GM12878 (cell line): ENCODE measurements at regions not wholly inside any gene's neighbourhood (a gene's known extent, or its start where the extent isn't known, plus 50 kb on each side); places are given as distances from the start of the nearest gene placed in this dataset.

ENCODE experiments used
- CREB1 ChIP-seq: IDR thresholded peaks from 2 replicates; pipeline ENCODE4 v1.6.1; 2012; ENCODE audit warnings: low read depth, mild to moderate bottlenecking, inconsistent platforms
- CTCF ChIP-seq, 3 experiments: IDR thresholded peaks in 2 of 3; conservative IDR thresholded peaks in 1 of 3; 2 replicates each; pipeline ENCODE4 v1.5.1; 2011; ENCODE audit warnings: low read depth in 3 of 3, low read length in 3 of 3, mild to moderate bottlenecking in 3 of 3, control low read depth in 2 of 3, moderate library complexity in 2 of 3, inconsistent platforms in 1 of 3, mixed read lengths in 1 of 3; ENCODE audit not compliant: control insufficient read depth in 2 of 3, insufficient read depth in 1 of 3; ENCODE audit errors: extremely low read depth in 1 of 3
- CUX1 ChIP-seq: IDR thresholded peaks from 2 replicates; pipeline ENCODE4 v1.6.1; 2012; ENCODE audit warnings: improper control_type of control experiment, low read depth, low read length; ENCODE audit not compliant: insufficient replicate concordance
- EP300 ChIP-seq, 2 experiments: fragments of 150-350 bp in 1 of 2; IDR thresholded peaks; 2 replicates each; pipeline ENCODE4 v1.6.1; 2011 to 2012; ENCODE audit warnings: low read depth in 2 of 2, low read length in 2 of 2, borderline replicate concordance in 1 of 2, improper control_type of control experiment in 1 of 2, inconsistent platforms in 1 of 2; ENCODE audit not compliant: control insufficient read depth in 1 of 2
- HDGF ChIP-seq: fragments of 450-650 bp; IDR thresholded peaks from 2 replicates; pipeline ENCODE4 v1.6.1; 2016; ENCODE audit warnings: antibody characterized with exemption
- JUND ChIP-seq: IDR thresholded peaks from 2 replicates; pipeline ENCODE4 v1.6.1; 2012; ENCODE audit warnings: low read depth, mild to moderate bottlenecking, low read length, improper control_type of control experiment, moderate library complexity
- MAX ChIP-seq: IDR thresholded peaks from 2 replicates; pipeline ENCODE4 v1.6.1; 2012; ENCODE audit warnings: low read depth, low read length, improper control_type of control experiment
- POLR2AphosphoS2 ChIP-seq: IDR thresholded peaks from 2 replicates; pipeline ENCODE4 v1.6.1; 2011; ENCODE audit warnings: low read depth, mild to moderate bottlenecking, low read length, improper control_type of control experiment, moderate library complexity
- RAD21 ChIP-seq: IDR thresholded peaks from 2 replicates; pipeline ENCODE4 v1.6.1; 2011; ENCODE audit warnings: mild to moderate bottlenecking, low read depth, low read length, moderate library complexity; ENCODE audit not compliant: insufficient read depth
- SMC3 ChIP-seq: IDR thresholded peaks from 2 replicates; pipeline ENCODE4 v1.6.1; 2011; ENCODE audit warnings: low read length, improper control_type of control experiment, borderline replicate concordance
- SPI1 ChIP-seq: IDR thresholded peaks from 2 replicates; pipeline ENCODE4 v1.6.1; 2011; ENCODE audit warnings: low read depth, mild to moderate bottlenecking, low read length, moderate library complexity, borderline replicate concordance; ENCODE audit not compliant: insufficient read depth
- TARDBP ChIP-seq: IDR thresholded peaks from 2 replicates; pipeline ENCODE4 v1.6.1; 2016; ENCODE audit warnings: borderline replicate concordance
- YY1 ChIP-seq: IDR thresholded peaks from 2 replicates; pipeline ENCODE4 v1.6.1; 2011; ENCODE audit warnings: low read depth, mild to moderate bottlenecking, low read length
- ZSCAN29 ChIP-seq: fragments of 450-650 bp; IDR thresholded peaks from 2 replicates; pipeline ENCODE4 v1.6.1; 2017; ENCODE audit warnings: mild to moderate bottlenecking, moderate library complexity

DNA sequence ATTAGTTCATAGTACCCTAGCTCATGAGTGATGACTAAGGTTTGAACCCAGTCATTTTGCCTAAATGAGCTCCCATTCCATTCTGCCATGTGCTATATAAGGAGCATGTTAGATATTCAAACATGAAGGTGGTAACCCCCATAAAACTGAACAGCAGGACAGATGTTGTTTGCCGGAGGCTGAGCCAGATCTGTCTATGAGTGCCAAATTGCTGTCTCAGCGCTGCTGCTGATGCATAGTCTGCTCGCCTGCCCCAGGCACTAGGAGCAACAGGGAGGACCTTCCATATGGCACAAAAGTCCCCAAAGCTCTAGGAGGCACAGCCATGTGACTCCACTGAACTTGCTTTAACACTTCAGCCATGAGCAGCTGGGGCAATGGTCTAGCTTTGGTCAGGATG, 466.0 kb upstream of the GHITM start:
- TF ChIP-seq YY1, result no peak
- TF ChIP-seq POLR2AphosphoS2, result no peak
- TF ChIP-seq JUND, result no peak
- TF ChIP-seq CREB1, result no peak
- TF ChIP-seq EP300 (IDR thresholded peaks at IDR 0.05; ENCODE audit: borderline replicate concordance in 1 of 2, control insufficient read depth in 1 of 2, low read depth in 2 of 2, low read length in 2 of 2), result no peak
- no peak for TF ChIP-seq MAX
- no peak for TF ChIP-seq CTCF (IDR thresholded peaks at IDR 0.05 in 2 of 3, conservative IDR thresholded peaks at IDR 0.05 in 1 of 3; ENCODE audit: control insufficient read depth in 2 of 3, extremely low read depth in 1 of 3, insufficient read depth in 1 of 3, low read depth in 3 of 3, low read length in 3 of 3)
- TF ChIP-seq HDGF, result no peak
- TF ChIP-seq SMC3, result no peak
- TF ChIP-seq RAD21, result no peak
- no peak for TF ChIP-seq ZSCAN29
- TF ChIP-seq TARDBP, result no peak
- TF ChIP-seq SPI1, result no peak
- no peak for TF ChIP-seq CUX1
